NCI-H187 (cell line): ENCODE measurements at regions not wholly inside any gene's neighbourhood (a gene's known extent, or its start where the extent isn't known, plus 50 kb on each side); places are given as distances from the start of the nearest gene placed in this dataset.

Experiments
- DNase-seq, 2 experiments: peaks; one replicate each; lab custom pipeline; 2025; lab: John Stamatoyannopoulos, UW

DNA sequence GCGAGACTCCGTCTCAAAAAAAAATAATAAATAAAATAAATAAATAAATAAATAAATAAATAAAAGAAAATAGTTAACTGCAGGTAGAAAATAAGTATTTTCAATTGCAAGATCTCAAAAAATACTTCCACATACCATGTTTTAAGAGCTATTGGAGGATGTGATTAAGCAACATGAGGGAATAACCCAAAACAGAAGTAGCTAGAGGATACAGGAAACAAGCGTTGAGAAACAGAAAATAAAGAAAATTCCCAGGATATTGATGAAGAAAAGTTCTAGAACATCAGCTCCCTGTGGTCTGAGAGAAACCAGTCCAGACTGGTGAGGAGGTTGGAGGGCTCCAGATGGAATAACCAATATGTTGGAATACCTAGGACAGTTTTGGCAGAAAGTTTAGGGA, 57.3 kb upstream of the RND3 start:
- DNase-seq: no peak

DNA sequence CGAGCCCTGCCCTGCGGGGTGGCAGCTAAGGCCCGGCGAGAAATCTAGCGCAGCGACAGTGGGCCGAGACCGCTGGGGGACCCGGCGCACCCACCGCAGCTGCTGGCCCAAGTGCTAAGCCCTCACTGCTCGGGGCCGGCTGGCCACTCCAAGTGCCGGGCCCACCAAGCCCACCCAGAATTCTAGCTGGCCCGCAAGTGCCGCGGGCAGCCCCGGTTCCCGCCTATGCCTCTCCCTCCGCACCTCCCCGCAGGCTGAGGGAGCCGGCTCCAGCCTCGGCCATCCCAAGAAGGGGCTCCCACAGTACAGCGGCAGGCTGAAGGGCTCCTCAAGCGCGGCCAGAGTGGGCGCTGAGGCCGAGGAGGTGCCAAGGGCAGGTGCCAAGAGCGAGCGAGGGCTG, 55.2 kb upstream of the RND3 start:
- DNase-seq: no peak

DNA sequence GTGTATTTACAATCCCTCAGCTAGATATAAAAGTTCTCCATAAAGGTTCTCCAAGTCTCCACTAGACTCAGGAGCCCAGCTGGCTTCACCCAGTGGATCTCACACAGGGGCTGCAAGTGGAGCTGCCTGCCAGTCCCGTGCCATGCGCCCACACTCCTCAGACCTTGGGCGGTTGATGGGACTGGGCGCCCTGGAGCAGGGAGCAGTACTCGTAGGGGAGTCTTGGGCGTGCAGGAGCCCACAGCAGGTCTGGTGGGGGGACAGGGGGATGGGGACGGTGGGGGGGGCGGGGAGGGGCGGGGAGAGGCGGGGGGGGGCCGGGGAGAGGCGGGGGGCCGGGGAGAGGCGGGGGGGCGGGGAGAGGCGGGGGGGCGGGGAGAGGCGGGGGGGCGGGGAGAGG, 54.7 kb upstream of the RND3 start:
- no peak for DNase-seq

DNA sequence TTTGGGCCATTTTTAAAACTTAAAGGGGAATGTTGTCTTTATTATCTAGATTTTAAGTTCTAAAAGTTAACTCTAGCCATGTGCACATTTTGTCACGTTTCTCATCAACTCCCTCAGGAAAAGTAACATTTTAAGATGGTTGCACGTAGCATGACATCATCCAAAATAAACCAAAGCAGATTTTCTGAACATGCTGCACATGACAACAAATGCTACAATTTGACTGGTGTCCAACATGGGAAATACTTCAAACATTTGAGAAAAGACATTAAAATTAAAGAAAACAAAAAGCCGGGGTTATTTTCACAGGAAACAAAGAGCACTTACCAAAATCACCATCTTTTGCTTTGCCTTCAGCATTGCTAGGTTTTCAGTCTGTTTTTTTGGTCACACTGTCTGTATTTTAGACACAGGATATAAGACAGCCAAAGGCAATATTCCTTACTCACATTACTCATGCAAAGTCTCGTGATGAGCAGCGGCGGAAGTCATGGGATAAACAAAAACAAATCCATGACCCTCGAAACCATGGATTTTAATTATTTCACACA, 51.3 kb upstream of the RND3 start:
- DNase-seq: no peak
